ENCODE measurements at regions not wholly inside any gene's neighbourhood (a gene's known extent, or its start where the extent isn't known, plus 50 kb on each side); places are given as distances from the start of the nearest gene placed in this dataset.

DNA sequence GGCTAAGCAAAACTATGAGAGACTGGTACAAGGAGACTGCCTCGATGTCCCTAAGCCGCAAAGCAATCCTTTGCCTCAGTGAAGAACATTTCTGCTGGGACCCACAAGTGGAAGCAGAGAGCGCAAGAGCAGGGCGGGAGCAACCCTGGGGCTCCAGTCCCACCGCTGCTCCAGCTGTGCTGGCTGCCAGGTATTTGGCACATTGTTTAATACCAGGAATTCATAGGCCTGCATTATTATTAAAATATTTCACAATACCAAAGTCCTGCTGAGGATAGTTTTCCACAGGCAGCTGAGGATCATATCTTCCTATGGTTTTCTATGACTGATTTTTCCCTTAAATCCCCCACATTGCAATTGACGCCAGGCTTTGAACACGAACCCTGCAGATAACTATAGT is 163.5 kb upstream of the TLL1 start:
- TF ChIP-seq, protein P1, sequence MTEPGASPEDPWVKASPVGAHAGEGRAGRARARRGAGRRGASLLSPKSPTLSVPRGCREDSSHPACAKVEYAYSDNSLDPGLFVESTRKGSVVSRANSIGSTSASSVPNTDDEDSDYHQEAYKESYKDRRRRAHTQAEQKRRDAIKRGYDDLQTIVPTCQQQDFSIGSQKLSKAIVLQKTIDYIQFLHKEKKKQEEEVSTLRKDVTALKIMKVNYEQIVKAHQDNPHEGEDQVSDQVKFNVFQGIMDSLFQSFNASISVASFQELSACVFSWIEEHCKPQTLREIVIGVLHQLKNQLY (CRISPR knock-in tag; IDR thresholded peaks at IDR 0.05): no peak
- TF ChIP-seq, protein P2, sequence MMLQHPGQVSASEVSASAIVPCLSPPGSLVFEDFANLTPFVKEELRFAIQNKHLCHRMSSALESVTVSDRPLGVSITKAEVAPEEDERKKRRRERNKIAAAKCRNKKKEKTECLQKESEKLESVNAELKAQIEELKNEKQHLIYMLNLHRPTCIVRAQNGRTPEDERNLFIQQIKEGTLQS (CRISPR knock-in tag; conservative IDR thresholded peaks at IDR 0.05): no peak
- TF ChIP-seq, protein P3, sequence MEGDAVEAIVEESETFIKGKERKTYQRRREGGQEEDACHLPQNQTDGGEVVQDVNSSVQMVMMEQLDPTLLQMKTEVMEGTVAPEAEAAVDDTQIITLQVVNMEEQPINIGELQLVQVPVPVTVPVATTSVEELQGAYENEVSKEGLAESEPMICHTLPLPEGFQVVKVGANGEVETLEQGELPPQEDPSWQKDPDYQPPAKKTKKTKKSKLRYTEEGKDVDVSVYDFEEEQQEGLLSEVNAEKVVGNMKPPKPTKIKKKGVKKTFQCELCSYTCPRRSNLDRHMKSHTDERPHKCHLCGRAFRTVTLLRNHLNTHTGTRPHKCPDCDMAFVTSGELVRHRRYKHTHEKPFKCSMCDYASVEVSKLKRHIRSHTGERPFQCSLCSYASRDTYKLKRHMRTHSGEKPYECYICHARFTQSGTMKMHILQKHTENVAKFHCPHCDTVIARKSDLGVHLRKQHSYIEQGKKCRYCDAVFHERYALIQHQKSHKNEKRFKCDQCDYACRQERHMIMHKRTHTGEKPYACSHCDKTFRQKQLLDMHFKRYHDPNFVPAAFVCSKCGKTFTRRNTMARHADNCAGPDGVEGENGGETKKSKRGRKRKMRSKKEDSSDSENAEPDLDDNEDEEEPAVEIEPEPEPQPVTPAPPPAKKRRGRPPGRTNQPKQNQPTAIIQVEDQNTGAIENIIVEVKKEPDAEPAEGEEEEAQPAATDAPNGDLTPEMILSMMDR (IDR thresholded peaks at IDR 0.05): no peak
- TF ChIP-seq SOX15 (CRISPR knock-in tag; IDR thresholded peaks at IDR 0.05) (no peak), TEAD1 (CRISPR knock-in tag; IDR thresholded peaks at IDR 0.05) (no peak), RELA (CRISPR knock-in tag; IDR thresholded peaks at IDR 0.05; ENCODE audit: borderline replicate concordance) (no peak), NFYB (CRISPR knock-in tag; conservative IDR thresholded peaks at IDR 0.05; ENCODE audit: low read depth) (no peak), GTF2I (CRISPR knock-in tag; conservative IDR thresholded peaks at IDR 0.05) (no peak)
- TF ChIP-seq, protein P4, sequence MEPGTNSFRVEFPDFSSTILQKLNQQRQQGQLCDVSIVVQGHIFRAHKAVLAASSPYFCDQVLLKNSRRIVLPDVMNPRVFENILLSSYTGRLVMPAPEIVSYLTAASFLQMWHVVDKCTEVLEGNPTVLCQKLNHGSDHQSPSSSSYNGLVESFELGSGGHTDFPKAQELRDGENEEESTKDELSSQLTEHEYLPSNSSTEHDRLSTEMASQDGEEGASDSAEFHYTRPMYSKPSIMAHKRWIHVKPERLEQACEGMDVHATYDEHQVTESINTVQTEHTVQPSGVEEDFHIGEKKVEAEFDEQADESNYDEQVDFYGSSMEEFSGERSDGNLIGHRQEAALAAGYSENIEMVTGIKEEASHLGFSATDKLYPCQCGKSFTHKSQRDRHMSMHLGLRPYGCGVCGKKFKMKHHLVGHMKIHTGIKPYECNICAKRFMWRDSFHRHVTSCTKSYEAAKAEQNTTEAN (CRISPR knock-in tag; IDR thresholded peaks at IDR 0.05): no peak
- TF ChIP-seq, protein P5, sequence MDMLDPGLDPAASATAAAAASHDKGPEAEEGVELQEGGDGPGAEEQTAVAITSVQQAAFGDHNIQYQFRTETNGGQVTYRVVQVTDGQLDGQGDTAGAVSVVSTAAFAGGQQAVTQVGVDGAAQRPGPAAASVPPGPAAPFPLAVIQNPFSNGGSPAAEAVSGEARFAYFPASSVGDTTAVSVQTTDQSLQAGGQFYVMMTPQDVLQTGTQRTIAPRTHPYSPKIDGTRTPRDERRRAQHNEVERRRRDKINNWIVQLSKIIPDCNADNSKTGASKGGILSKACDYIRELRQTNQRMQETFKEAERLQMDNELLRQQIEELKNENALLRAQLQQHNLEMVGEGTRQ (CRISPR knock-in tag; IDR thresholded peaks at IDR 0.05): no peak
- TF ChIP-seq, protein P6, sequence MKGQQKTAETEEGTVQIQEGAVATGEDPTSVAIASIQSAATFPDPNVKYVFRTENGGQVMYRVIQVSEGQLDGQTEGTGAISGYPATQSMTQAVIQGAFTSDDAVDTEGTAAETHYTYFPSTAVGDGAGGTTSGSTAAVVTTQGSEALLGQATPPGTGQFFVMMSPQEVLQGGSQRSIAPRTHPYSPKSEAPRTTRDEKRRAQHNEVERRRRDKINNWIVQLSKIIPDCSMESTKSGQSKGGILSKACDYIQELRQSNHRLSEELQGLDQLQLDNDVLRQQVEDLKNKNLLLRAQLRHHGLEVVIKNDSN (CRISPR knock-in tag; IDR thresholded peaks at IDR 0.05): no peak

All from WTC11 (cell line).